H1 (cell line): ENCODE measurements at regions not wholly inside any gene's neighbourhood (a gene's known extent, or its start where the extent isn't known, plus 50 kb on each side); places are given as distances from the start of the nearest gene placed in this dataset.

Experiments
- CTCF ChIA-PET: fragments of 300-600 bp; sonication (Branson Sonifier 250); formaldehyde crosslinking; loops from one replicate; lab custom pipeline; 2021; ENCODE audit not compliant: partially characterized antibody; lab: Charles Lee
- POLR2A ChIA-PET: fragments of 300-600 bp; sonication (Branson Sonifier 250); formaldehyde crosslinking; loops from one replicate; lab custom pipeline; 2021; ENCODE audit warnings: inconsistent platforms; ENCODE audit not compliant: partially characterized antibody; lab: Charles Lee
- DNase-seq, 2 experiments: peaks; one replicate each; pipeline versions ENCODE4 v3.0.0 to v3.0.0-alpha.2; 2010 to 2022; ENCODE audit warnings: low spot score in 2 of 2, low read depth in 1 of 2, mixed read lengths in 1 of 2
- FAIRE-seq: peaks from 2 replicates; lab custom pipeline; 2011; peaks lifted over from hg19 to GRCh38; lab: Jason Lieb, UNC
- H2AFZ ChIP-seq: 2 replicates; pipeline ENCODE4 v1.8.1; 2012; ENCODE audit warnings: low read length, inconsistent platforms
- H2AK5ac ChIP-seq: 2 replicates; pipeline ENCODE4 v1.6.1; 2013; ENCODE audit warnings: low read depth, low read length
- H2BK120ac ChIP-seq: replicated peaks from 2 replicates; pipeline ENCODE3; 2013; ENCODE audit warnings: low read depth, low read length, inconsistent platforms
- H2BK12ac ChIP-seq: 2 replicates; pipeline ENCODE4 v1.6.1; 2013; ENCODE audit warnings: low read depth, low read length
- H2BK15ac ChIP-seq: 2 replicates; pipeline ENCODE4 v1.6.1; 2013; ENCODE audit warnings: low read length
- H2BK20ac ChIP-seq: 2 replicates; pipeline ENCODE4 v1.6.1; 2013; ENCODE audit warnings: low read length
- H2BK5ac ChIP-seq: 2 replicates; pipeline ENCODE4 v1.6.1; 2013; ENCODE audit warnings: low read depth, low read length
- H3K14ac ChIP-seq: 2 replicates; pipeline ENCODE4 v1.6.1; 2013; ENCODE audit warnings: inconsistent platforms; ENCODE audit not compliant: insufficient read length
- H3K18ac ChIP-seq: 2 replicates; pipeline ENCODE4 v1.6.1; 2013; ENCODE audit warnings: low read length; ENCODE audit errors: extremely low read depth
- H3K23ac ChIP-seq: 2 replicates; pipeline ENCODE4 v1.6.1; 2013; ENCODE audit warnings: inconsistent platforms; ENCODE audit not compliant: insufficient read length
- H3K23me2 ChIP-seq: 2 replicates; pipeline ENCODE4 v1.6.1; 2013; ENCODE audit warnings: low read depth, low read length
- H3K27ac ChIP-seq: 2 replicates; pipeline ENCODE4 v1.6.1; 2011; ENCODE audit warnings: low read depth, low read length, inconsistent platforms
- H3K27me3 ChIP-seq, 4 experiments: replicated peaks in 1 of 4; 1 replicate in 1 of 4; 2 replicates in 3 of 4; pipeline versions ENCODE4 v1.6.1 to v1.8.1; 2011 to 2013; ENCODE audit warnings: low read length in 3 of 4, mild to moderate bottlenecking in 3 of 4, inconsistent platforms in 2 of 4, mixed read lengths in 2 of 4, moderate library complexity in 1 of 4; ENCODE audit not compliant: control insufficient read depth in 3 of 4, insufficient read depth in 3 of 4; ENCODE audit errors: extremely low read depth in 1 of 4
- H3K36me3 ChIP-seq, 4 experiments: 2 replicates each; pipeline versions ENCODE4 v1.6.1 to v1.8.1; 2011 to 2013; ENCODE audit warnings: mild to moderate bottlenecking in 4 of 4, low read length in 3 of 4, moderate library complexity in 2 of 4, control low read depth in 1 of 4, inconsistent platforms in 1 of 4; ENCODE audit not compliant: insufficient read depth in 4 of 4, control insufficient read depth in 2 of 4
- H3K4ac ChIP-seq: replicated peaks from 2 replicates; pipeline ENCODE3; 2013; ENCODE audit warnings: low read length, low read depth, mixed read lengths, inconsistent platforms; ENCODE audit not compliant: insufficient read length
- H3K4me1 ChIP-seq, 4 experiments: replicated peaks in 1 of 4; 1 replicate in 1 of 4; 2 replicates in 3 of 4; pipeline versions ENCODE4 v1.6.1 to v1.8.1; 2011 to 2013; ENCODE audit warnings: low read length in 3 of 4, inconsistent platforms in 2 of 4, mixed read lengths in 1 of 4; ENCODE audit not compliant: insufficient read depth in 4 of 4, control insufficient read depth in 3 of 4
- H3K4me2 ChIP-seq, 2 experiments: 2 replicates each; pipeline versions ENCODE4 v1.6.1 to v1.8.1; 2011 to 2013; ENCODE audit warnings: low read depth in 2 of 2, low read length in 2 of 2, control low read depth in 1 of 2, inconsistent platforms in 1 of 2, mild to moderate bottlenecking in 1 of 2; ENCODE audit not compliant: insufficient read depth in 1 of 2
- H3K4me3 ChIP-seq, 4 experiments: fragments of 200-600, 300-600 bp in 1 of 4; sonication (generic), shearing (Covaris generic), sonication (Bioruptor Twin) in 1 of 4; 2 replicates each; pipeline versions ENCODE4 v1.5.1 to v1.8.1; 2011 to 2016; ENCODE audit warnings: low read length in 4 of 4, low read depth in 3 of 4, control low read depth in 2 of 4, inconsistent platforms in 2 of 4, mild to moderate bottlenecking in 2 of 4, mixed read lengths in 1 of 4, moderate library complexity in 1 of 4; ENCODE audit not compliant: insufficient read depth in 2 of 4; ENCODE audit errors: extremely low read depth in 1 of 4
- H3K56ac ChIP-seq: replicated peaks from 2 replicates; pipeline ENCODE3; 2013; ENCODE audit warnings: low read depth, mild to moderate bottlenecking, mixed read lengths, low read length, inconsistent platforms; ENCODE audit not compliant: insufficient read length
- H3K79me1 ChIP-seq: 2 replicates; pipeline ENCODE4 v1.6.1; 2013; ENCODE audit warnings: low read depth, low read length, control low read depth
- H3K79me2 ChIP-seq, 2 experiments: 2 replicates each; pipeline versions ENCODE4 v1.6.1 to v1.8.1; 2012 to 2013; ENCODE audit warnings: low read length in 2 of 2, mild to moderate bottlenecking in 2 of 2, inconsistent platforms in 1 of 2; ENCODE audit not compliant: insufficient read depth in 2 of 2, control insufficient read depth in 1 of 2
- H3K9ac ChIP-seq, 4 experiments: replicated peaks in 1 of 4; 1 replicate in 1 of 4; 2 replicates in 3 of 4; pipeline versions ENCODE4 v1.6.1 to v1.8.1; 2011 to 2013; ENCODE audit warnings: low read depth in 3 of 4, low read length in 3 of 4, control low read depth in 2 of 4, mild to moderate bottlenecking in 2 of 4, moderate library complexity in 2 of 4, inconsistent platforms in 1 of 4; ENCODE audit errors: extremely low read depth in 1 of 4
- H3K9me3 ChIP-seq, 2 experiments: 2 replicates each; pipeline versions ENCODE4 v1.6.1 to v1.8.1; 2012 to 2013; ENCODE audit warnings: mild to moderate bottlenecking in 2 of 2, moderate library complexity in 2 of 2, control low read depth in 1 of 2, inconsistent platforms in 1 of 2, low read depth in 1 of 2, low read length in 1 of 2, mixed read lengths in 1 of 2; ENCODE audit not compliant: insufficient read depth in 2 of 2
- H4K20me1 ChIP-seq, 2 experiments: replicated peaks in 1 of 2; 2 replicates each; pipeline versions ENCODE3 to v1.8.1; 2011 to 2013; ENCODE audit warnings: inconsistent platforms in 2 of 2, low read length in 2 of 2, mild to moderate bottlenecking in 1 of 2; ENCODE audit not compliant: insufficient read depth in 2 of 2, control insufficient read depth in 1 of 2
- H4K5ac ChIP-seq: 2 replicates; pipeline ENCODE4 v1.6.1; 2013; ENCODE audit warnings: low read length, low read depth, mixed read lengths, inconsistent platforms; ENCODE audit not compliant: insufficient read length
- H4K8ac ChIP-seq: 2 replicates; pipeline ENCODE4 v1.8.0; 2013; ENCODE audit warnings: mild to moderate bottlenecking, moderate library complexity, low read length, inconsistent platforms; ENCODE audit not compliant: insufficient read depth; ENCODE audit errors: extremely low read depth
- H4K91ac ChIP-seq: replicated peaks from 2 replicates; pipeline ENCODE3; 2013; ENCODE audit warnings: low read length, mixed read lengths, inconsistent platforms; ENCODE audit not compliant: insufficient read length
- BRCA1 ChIP-seq: IDR thresholded peaks from 2 replicates; pipeline ENCODE4 v1.6.1; 2012; ENCODE audit warnings: low read depth, low read length, improper control_type of control experiment
- CBX8 ChIP-seq: fragments of 300-800, 300-1000 bp; sonication (generic); IDR thresholded peaks from 2 replicates; pipeline ENCODE4 v1.7.1; 2016; ENCODE audit warnings: low read depth, low read length, borderline replicate concordance
- CEBPB ChIP-seq: IDR thresholded peaks from 2 replicates; pipeline ENCODE4 v1.6.1; 2012; ENCODE audit warnings: low read depth, low read length
- CHD1 ChIP-seq: IDR thresholded peaks from 2 replicates; pipeline ENCODE4 v1.6.1; 2012; ENCODE audit warnings: low read depth, low read length, improper control_type of control experiment
- CHD2 ChIP-seq: IDR thresholded peaks from 2 replicates; pipeline ENCODE4 v1.6.1; 2012; ENCODE audit warnings: low read length, improper control_type of control experiment
- EZH2 ChIP-seq: fragments of 200-600 bp; sonication (generic); IDR thresholded peaks from 2 replicates; pipeline ENCODE4 v1.7.1; 2012; ENCODE audit warnings: low read depth, mild to moderate bottlenecking, moderate library complexity, low read length, inconsistent platforms; ENCODE audit not compliant: severe bottlenecking
- GABPA ChIP-seq: IDR thresholded peaks from 2 replicates; pipeline ENCODE4 v1.6.1; 2011; ENCODE audit warnings: mild to moderate bottlenecking, low read length, moderate library complexity, borderline replicate concordance; ENCODE audit not compliant: insufficient read depth
- NANOG ChIP-seq: IDR thresholded peaks from 2 replicates; pipeline ENCODE4 v1.6.1; 2011; ENCODE audit warnings: low read length, low read depth, mild to moderate bottlenecking, inconsistent platforms; ENCODE audit not compliant: insufficient read depth, poor library complexity, severe bottlenecking
- POLR2A ChIP-seq, 2 experiments: IDR thresholded peaks; 1 replicate in 1 of 2; 2 replicates in 1 of 2; pipeline ENCODE4 v1.6.1; 2011; ENCODE audit warnings: low read depth in 2 of 2, low read length in 2 of 2, mild to moderate bottlenecking in 2 of 2; ENCODE audit errors: control extremely low read depth in 1 of 2
- RAD21 ChIP-seq, 2 experiments: IDR thresholded peaks in 1 of 2; conservative IDR thresholded peaks in 1 of 2; 2 replicates each; pipeline ENCODE4 v1.6.1; 2011; ENCODE audit warnings: low read depth in 2 of 2, low read length in 2 of 2, improper control_type of control experiment in 1 of 2, inconsistent platforms in 1 of 2, mild to moderate bottlenecking in 1 of 2, moderate library complexity in 1 of 2
- SIN3A ChIP-seq, 2 experiments: IDR thresholded peaks in 1 of 2; conservative IDR thresholded peaks in 1 of 2; 2 replicates each; pipeline ENCODE4 v1.6.1; 2011 to 2012; ENCODE audit warnings: low read length in 2 of 2, improper control_type of control experiment in 1 of 2, low read depth in 1 of 2, mild to moderate bottlenecking in 1 of 2
- SP4 ChIP-seq: IDR thresholded peaks from 2 replicates; pipeline ENCODE4 v1.6.1; 2012; ENCODE audit warnings: low read length, inconsistent platforms
- TAF1 ChIP-seq: IDR thresholded peaks from 2 replicates; pipeline ENCODE4 v1.6.1; 2011; ENCODE audit warnings: mild to moderate bottlenecking, low read depth, low read length
- USF2 ChIP-seq: IDR thresholded peaks from 2 replicates; pipeline ENCODE4 v1.6.1; 2011; ENCODE audit warnings: low read length, improper control_type of control experiment
- ZNF274 ChIP-seq: IDR thresholded peaks from 2 replicates; pipeline ENCODE4 v1.7.0; 2012; ENCODE audit warnings: low read length, borderline replicate concordance; ENCODE audit errors: extremely low read depth
- WGBS, 2 experiments: shearing (Covaris generic) in 1 of 2; methylation state at CpG; one replicate each; pipeline versions ENCODE4 v1.1.6 to v1.1.7; 2013 to 2015; ENCODE audit warnings: low lambda C conversion rate in 2 of 2, mixed read lengths in 2 of 2, inconsistent platforms in 1 of 2, low coverage in 1 of 2, missing lambda C conversion rate in 1 of 2; ENCODE audit not compliant: insufficient replicate concordance in 2 of 2, insufficient coverage in 1 of 2, insufficient read length in 1 of 2; ENCODE audit errors: extremely low coverage in 1 of 2, missing lambda C conversion rate in 1 of 2; 5-methylcytosine and 5-hydroxymethylcytosine counted together

GRCh38 chr10:125431149-125431548 is 251.8 kb downstream of the TEX36 start:
- H3K9me3 ChIP-seq, result no peaks in the 10 kb centered on the region
- H3K23ac ChIP-seq, result no peak overlapping the region
- no peak overlapping the region for H3K9ac ChIP-seq
- no peak overlapping the region for H3K14ac ChIP-seq
- H2BK12ac ChIP-seq, result no peak overlapping the region
- no peak overlapping the region for H3K4me3 ChIP-seq
- no peaks in the 10 kb centered on the region for H3K27me3 ChIP-seq
- H3K23me2 ChIP-seq, result no peaks in the 10 kb centered on the region
- H3K36me3 ChIP-seq, result no peaks in the 10 kb centered on the region
- no peaks in the 10 kb centered on the region for H3K79me1 ChIP-seq
- H3K4me1 ChIP-seq, result no peaks in the 10 kb centered on the region
- ChIA-PET POLR2A (no interaction called here), CTCF (no interaction called here)
- no peak overlapping the region for H4K91ac ChIP-seq
- no peak overlapping the region for H4K5ac ChIP-seq
- H3K4ac ChIP-seq, result no peak overlapping the region
- no peak overlapping the region for H3K4me2 ChIP-seq
- DNase-seq, result no peak
- H2AFZ ChIP-seq, result no peak overlapping the region
- no peak overlapping the region for H2BK120ac ChIP-seq
- no peak overlapping the region for H3K18ac ChIP-seq
- no peak overlapping the region; the same call in 1 of the 2 replicates for H4K8ac ChIP-seq
- 91% methylated on average over 4 of the region's 4 CpGs; no CpG with 5 or more reads in 1 of the 2 experiments for WGBS, 2 experiments
- H4K20me1 ChIP-seq, result no peaks in the 10 kb centered on the region
- no peak overlapping the region for H2BK20ac ChIP-seq
- no peak for FAIRE-seq
- no peaks in the 10 kb centered on the region for H3K79me2 ChIP-seq
- no peak overlapping the region for H3K27ac ChIP-seq
- no peak overlapping the region for H2BK5ac ChIP-seq
- H2AK5ac ChIP-seq, result no peak overlapping the region
- no peak overlapping the region for H3K56ac ChIP-seq
- no peak overlapping the region for H2BK15ac ChIP-seq
- TF ChIP-seq CEBPB (no peak), SP4 (no peak), POLR2A (IDR thresholded peaks at IDR 0.05; ENCODE audit: control extremely low read depth in 1 of 2, low read depth in 2 of 2, low read length in 2 of 2) (no peak), CHD1 (no peak), USF2 (no peak), CBX8 (no peak), SIN3A (conservative IDR thresholded peaks at IDR 0.05 in 1 of 2, IDR thresholded peaks at IDR 0.05 in 1 of 2; ENCODE audit: low read depth in 1 of 2, low read length in 2 of 2) (no peak), RAD21 (IDR thresholded peaks at IDR 0.05 in 1 of 2, conservative IDR thresholded peaks at IDR 0.05 in 1 of 2; ENCODE audit: low read depth in 2 of 2, low read length in 2 of 2) (no peak), BRCA1 (no peak), NANOG (no peak), GABPA (no peak), TAF1 (no peak), CHD2 (no peak), EZH2 (no peak), ZNF274 (no peak)
